DMS153 treated with DMSO at 0.1 percent for 48 hours (cell line): ENCODE measurements at regions not wholly inside any gene's neighbourhood (a gene's known extent, or its start where the extent isn't known, plus 50 kb on each side); places are given as distances from the start of the nearest gene placed in this dataset.

ENCODE experiments used
- DNase-seq: peaks from one replicate; lab custom pipeline; 2025; ENCODE audit not compliant: unreplicated experiment; lab: John Stamatoyannopoulos, UW

DNA sequence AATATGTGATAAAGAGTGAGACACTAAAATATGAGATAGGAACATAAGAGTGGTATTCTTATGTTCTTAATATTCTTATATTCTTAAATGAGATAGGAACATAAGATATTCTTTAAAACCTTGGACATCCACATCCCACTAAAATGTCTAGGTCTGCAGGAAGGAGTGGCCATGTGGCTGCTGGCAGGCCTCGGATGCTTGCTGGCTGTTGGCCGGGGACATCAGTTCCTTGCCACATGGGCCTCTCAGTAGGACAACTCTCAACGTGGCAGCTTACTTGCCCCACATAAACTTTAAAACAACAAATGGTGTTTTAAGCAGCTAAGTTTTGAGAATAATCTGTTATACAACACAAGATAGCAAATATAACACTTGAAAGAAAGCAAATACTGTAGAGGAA is 240.1 kb downstream of the CASP12 start:
- no peak for DNase-seq

DNA sequence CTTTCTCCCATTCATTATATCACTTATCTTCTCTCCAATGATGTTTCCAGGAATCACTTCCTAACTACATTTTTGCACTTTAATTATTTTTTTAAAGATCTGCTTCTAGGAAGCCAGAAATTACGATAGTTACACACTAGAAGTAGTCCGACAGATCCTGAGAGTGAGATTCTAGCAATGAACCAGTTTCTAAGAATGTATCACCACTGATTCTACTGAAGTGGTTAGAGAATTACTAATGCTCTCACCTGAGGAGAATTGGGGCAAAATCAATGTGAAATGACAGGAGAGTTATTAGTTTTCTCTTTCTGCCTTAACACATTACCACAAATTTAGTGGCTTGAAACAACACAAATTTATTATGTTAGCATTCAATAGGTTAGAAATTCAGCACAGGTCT is 241.2 kb downstream of the CASP12 start:
- no peak for DNase-seq

DNA sequence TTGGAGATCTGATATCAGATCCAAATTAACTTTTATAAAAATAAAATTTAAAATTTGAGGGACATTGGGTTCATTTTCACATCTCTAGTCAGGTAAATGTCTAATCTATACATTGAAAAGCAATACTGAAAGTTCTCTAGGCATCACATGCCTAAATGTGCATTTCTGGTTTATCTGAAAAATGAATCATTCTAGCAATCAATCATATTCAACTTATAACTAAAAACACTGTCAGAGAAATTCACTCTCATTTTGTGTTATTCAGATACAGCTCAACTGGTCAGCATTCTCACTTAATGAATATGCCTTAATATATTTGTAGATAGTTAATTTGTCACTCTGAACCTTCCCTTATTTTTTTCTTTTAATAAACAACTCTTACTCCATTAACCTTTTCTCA is 243.2 kb downstream of the CASP12 start:
- DNase-seq, result no peak

DNA sequence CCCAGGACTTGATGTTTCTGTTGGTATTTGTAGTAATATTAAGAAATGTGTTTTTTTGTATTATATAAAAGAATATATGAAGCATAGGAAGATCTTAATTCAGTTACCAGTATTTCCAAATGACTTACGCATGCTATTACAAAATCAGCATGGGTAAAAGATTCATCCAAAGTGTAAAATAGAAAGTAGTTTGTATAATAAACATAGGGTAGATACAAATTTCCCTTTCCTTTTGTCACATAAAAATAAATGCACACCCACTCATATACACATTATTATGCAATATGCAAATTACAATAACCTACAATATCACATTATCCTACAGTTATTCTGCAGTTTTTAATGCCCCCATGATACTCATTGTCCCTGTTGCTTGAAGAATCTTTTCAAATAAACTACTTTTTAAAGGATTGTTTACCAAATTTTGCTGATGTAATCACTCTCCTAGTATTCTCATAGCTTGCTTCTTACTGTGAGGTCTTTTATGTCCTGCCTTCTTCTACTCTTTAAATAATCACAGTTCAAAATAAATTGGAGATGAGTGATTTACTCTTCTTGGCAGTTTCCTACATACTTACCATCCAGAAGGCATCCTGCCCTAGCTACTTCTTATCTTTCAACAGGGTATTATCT is 244.0 kb downstream of the CASP12 start:
- DNase-seq, result no peak

DNA sequence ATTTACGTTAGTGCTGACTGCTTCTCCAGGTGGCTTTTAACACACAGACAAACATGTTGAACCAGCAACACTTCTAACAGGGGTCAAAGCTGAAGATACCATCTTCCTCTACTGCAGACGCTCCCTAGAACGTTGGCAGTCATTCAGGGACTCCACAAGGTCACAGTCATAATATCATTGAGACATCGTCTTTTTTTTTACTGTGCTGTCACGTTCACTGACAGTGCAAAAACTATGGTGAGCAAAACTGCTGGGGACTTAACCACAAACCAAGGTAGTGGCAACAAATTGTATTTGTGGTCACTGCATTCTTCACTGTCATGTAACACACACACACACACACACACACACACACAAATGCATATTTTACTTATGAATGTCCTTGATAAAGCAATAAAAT is 244.9 kb downstream of the CASP12 start:
- no peak for DNase-seq

DNA sequence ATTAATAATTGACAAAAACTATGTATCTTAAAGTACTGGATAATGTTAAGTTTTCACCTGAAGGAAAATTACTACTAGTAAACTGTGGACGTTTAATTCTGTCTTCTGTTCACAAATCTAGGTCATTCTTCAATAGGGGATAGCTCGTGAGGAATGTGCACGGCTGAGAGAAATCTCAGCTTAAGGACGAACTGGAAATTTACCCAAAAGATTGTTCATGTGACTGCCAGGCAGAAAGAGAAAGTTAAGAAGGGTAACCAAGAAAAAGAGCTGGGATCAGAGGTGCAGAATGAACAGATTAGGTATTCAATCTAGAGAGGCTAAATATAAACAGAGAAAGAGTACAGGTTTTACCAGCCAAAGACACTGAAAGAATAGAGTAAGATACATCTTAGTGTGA is 245.3 kb downstream of the CASP12 start:
- DNase-seq, result no peak

DNA sequence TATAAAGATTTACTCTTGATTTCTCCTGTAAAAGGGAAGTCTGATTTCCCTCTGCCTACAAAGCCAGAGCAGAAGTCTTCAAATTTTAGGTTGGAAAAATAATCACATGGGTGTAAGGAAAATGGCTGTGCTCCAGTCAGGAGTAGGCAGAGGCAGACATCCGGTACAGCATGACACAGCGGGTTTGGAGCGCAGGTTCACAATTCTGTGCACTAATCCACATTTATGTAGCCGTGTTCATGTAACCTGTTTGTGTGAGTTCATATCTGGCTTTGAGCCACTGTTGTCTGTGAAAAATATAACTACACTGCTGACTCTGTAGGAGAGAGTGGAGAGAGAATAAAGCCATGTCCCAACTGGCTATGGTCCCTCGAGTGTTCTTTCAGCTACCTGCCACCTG is 248.0 kb downstream of the CASP12 start:
- no peak for DNase-seq

DNA sequence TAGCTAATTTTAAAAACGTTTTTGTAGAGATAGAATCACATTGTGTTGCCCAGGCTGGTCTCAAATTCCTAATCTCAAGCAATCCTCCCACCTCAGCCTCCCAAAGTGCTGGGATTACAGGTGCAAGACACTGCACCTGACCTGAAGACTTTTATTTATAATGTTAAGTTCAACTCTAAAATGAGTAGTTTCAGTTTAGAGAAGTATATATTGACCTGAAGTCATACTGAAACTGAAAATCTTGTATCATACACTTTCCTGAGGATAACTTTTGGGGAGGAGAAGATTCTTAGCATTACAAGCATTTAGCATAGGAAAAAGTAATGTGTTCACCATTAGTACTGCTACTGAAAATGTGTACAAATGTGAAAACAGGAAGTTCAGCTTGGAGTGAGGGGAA is 249.3 kb downstream of the CASP12 start:
- no peak for DNase-seq

DNA sequence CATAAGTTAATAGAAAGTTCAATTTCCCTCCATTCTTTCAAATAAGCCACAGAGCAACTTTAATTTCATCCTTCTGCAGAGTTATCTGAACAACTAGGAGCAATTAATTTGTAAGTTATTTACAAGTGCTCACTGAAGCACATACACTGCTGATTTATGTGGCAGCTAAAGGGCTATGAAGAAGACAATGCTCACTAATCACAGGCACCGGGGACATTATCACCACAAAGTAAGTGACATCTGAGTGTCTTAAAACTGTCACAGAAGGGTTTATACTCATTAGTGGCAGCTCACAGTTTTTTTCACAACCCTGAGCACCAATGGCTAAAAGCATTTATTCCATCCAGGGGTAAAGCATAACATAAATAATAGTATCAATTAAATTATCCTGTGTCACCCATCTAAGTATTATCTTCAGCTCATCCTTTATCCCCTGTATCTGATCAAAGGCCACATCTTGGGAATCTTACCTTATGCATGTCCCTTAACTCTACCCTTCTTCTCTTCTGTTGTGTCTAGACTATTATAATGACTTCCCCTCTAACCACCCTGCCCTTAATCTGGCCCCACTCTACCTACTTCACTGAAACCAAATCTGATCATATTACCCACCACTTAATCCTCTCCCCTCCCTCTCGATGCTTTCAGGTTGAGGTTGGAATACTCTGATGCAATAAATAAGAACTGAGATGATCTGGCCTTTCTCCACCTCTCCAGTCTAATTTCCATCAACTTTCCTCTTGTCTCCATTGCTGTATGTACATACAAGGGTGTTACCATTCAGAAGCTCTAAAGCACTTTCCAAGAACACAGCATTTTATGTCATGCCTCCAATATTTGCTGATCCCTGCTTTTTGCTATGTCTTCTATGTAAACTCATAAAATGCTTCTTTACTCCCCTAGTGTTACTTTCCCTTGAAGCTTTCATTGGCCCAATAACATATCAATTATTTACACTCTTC is 252.7 kb downstream of the CASP12 start:
- no peak for DNase-seq

DNA sequence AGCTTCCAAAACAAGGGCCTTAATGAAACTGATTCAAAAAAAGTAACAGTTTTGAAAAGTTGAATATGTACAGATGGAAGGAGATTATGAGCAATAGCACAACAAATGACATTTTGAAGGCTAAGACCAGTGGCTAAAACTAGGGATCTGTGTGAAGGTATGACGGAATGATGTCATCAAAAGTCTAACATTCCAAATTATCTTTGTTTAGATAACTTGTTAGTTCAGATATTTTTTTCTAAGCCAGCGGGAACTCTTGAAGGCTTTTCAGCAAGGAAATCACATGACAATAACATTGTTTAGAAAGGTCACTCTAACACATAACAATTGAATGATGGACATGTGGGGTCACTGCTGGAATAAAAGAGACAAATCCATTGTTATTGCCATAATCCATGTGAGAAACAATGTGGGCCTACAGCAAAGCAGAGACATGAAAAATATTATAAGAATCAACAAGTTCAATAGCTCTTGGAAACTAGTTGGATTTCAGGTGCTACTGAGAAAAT is 260.5 kb downstream of the CASP12 start:
- no peak for DNase-seq

DNA sequence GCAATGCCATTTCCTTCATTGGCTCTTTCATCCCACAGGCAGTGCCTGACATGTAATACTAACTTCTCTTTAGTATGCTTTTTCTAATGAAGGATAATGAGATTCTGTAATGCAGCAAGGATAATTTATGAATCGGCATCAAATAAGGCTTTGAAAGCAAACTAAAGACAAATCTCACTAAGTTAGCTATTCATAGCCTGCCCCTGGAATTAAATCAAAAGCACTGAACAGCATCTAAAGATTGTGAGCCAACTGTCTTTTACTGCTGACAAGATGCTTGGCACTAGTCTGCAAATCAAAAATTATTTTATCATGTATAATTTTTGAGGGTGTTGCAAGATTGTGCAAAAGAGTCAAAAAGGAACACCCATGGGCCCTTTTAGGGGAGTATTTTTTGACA is 265.0 kb downstream of the CASP12 start:
- no peak for DNase-seq

DNA sequence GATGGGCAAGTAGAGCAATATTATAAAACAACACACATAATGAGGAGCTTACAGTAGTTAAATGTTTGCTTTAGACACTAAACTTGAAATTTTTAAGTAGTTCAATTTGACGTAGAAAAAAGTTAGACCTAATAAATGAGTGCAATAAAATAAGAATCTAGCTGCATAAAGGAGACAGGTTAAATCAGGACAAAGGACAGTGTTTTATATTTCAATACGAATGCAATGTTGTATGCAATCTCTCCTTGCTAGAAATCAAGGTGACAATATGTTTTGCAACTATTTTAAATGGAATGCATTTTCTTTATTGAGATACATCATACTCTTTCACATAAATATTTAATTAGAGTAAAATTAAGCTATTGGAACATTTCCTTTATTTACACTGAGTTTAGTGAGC is 267.9 kb downstream of the CASP12 start:
- DNase-seq, result no peak

DNA sequence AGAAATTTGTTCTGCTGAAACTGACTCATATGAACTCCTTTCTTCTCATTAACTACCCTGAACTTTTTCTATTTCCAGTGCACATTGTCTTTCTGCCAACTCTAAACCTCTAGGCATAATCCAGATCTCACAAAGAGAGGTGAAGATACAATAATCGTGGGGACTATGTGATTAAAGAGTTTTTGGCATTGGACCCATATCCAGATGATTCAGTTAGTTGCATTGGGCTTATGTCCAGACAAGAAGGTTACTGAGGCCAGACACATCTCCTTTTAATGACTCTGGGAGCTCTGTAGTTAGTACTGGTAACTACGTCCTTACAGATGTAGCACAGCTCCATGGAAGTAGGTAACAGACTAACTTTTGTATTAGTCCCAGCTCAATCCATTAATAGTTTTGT is 273.0 kb downstream of the CASP12 start:
- DNase-seq, result no peak

DNA sequence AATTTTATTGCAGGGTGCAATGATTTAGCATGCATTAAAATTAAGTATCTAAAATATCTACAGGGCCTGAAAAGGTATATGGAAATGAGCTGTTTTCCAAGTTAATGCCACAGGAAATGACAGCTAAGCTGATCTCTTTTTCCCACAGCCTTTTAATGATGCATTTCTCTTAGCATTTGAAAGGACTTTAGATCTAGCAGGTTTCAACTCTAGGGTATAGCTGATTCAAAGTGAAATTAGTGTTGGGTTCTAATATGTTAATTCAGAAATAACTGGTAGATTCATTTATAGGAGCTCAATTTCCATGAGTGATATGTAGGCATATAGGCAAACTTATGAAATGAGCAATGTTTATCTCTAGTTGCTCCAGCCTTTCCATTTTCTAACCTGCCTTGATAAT is 274.2 kb downstream of the CASP12 start:
- no peak for DNase-seq

DNA sequence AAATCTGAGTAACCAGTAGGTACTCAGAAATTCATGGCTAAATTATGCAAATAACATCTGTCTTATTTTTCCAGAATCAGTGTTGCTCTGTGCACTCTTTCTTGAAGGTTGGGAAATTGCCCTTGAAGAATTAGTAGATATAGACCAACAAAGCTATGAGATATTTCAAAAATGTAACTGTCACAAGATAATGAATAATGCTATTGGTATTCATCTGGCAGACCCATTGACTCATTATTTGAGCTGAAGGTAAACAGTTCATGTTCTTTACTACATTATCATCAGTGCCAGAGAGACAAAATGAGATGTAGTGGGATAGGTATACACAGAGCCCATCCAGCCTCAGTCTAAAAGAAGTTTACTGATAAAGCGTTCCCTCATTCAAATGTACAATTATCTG is 274.7 kb downstream of the CASP12 start:
- DNase-seq, result no peak

DNA sequence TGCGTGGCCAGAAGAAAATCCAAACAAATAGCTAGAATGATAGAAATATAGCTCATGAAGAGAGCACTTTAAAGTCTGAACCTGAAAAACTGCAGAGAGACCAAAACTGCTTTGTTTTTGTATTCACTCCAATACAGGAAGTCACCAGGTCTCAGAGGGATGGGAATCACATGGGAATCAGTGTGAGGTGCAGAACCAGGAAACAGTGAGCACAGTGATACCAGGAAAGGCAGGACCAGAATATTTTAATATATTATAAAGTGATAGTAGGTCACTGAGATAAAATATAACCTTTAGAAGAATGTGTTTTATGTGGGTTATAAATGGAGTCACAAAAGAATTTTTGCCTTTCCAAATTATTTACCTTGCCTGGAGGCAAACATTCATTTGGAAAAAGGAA is 277.3 kb downstream of the CASP12 start:
- no peak for DNase-seq

DNA sequence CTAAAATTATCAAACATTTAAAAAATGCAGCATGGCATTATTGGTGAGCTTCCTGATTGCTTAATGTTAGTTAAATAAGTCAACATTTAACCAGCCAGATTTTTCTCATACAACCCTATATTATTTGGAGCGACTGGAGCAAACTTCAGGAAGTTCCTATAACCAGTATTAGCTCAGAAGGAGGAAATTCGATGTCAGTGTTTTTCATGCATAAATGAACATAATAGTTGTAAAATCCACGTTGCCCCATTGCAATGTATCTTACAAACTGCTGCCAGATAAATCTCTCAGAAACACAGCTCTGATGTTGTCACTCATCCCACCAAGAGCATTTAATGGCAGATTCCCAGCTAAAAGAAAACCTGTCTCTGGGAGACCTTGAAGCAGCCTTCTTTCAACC is 278.5 kb downstream of the CASP12 start:
- DNase-seq, result no peak

DNA sequence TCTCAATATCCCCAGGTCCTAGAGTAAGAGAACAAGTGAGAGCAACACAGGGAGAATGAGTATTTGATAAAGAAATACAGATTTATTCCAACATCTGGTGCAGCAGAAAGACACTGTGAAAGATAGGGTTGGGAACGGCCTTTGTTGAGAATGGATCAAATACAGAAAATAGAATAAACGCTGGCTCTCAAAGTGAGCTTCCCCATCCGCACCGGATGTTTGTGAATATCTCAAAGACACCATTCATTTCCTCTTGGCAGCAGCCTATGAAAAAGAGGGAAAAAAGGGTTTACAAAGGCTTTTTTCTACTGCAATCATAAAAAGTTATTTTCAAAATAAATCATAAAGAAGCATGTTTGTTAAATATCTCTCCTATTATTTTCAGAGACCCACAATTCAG is 279.3 kb downstream of the CASP12 start:
- DNase-seq, result no peak

DNA sequence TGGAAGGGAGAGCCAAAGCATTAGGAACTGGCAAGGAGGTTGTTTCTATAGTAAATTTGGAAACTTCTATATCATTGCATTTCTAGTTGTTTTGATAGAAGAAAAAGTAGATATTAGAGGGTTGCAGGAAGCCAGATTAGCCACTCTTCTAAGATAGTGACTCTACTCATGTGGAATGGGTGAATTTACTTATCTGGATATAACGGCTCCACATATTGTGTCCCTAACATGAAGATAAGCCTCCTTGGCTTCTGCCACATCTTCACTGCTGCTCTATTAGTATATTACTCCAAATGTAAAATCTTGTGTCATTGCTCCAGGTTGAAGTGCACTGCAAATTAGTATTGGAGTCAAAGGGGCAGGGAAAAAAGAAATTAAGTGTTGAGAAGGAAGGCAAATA is 283.3 kb downstream of the CASP12 start:
- DNase-seq, result no peak

DNA sequence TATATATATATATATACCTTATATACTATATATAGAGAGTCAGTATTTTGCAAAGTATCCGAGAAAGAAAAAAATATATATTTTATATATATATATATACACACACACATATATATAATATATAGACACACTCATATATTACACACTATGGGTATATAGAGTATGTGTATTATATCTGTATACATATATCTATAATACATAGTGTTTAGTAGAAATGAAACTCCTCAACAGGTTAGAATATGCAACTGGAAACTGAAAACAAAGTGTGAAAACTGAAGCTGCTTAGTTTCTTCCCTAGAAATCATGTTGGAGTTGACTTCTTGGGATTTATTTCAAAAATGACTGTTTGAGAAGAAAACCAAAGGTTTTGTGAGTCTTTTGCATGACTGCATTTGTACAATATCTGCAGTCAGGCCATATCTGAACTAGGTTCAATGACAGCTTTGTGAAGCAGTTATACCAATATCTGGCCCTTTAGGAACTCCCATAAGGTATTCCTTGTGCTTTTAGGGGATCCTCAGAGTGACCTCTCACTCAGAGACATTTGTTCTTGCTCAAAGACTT is 284.1 kb downstream of the CASP12 start:
- no peak for DNase-seq

DNA sequence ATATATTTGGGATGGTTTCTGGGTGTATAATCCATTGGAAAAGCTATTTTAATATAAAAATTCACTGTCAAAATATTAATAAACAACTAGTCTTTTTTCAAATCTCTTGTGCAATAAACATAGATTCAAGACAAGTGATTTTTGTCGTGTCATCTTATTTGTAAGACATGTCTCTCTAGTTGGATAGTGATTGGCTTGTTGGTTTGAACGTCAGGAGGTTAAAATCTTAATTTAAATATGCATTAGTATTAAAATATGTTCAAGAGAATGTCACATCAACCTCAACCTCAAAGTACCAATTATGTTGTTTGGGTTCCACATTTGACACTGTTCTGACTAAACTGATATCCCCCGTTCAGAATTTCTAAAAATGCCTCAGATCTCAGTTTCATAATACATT is 287.6 kb downstream of the CASP12 start:
- DNase-seq, result no peak
